Astrocyte (in vitro differentiated cells and primary cell): ENCODE measurements at regions not wholly inside any gene's neighbourhood (a gene's known extent, or its start where the extent isn't known, plus 50 kb on each side); places are given as distances from the start of the nearest gene placed in this dataset.

Experiments
- DNase-seq: peaks from one replicate; pipeline ENCODE4 v3.0.0-alpha.2; 2010; ENCODE audit warnings: low read depth
- FAIRE-seq: peaks from 2 replicates; lab custom pipeline; 2011; peaks lifted over from hg19 to GRCh38; lab: Jason Lieb, UNC
- H2AFZ ChIP-seq: 2 replicates; pipeline ENCODE4 v1.6.0; 2012; ENCODE audit warnings: low read depth, low read length, inconsistent platforms
- H3K27ac ChIP-seq: 2 replicates; pipeline ENCODE4 v1.5.1; 2011; ENCODE audit warnings: low read depth, low read length, inconsistent platforms
- H3K27me3 ChIP-seq: 2 replicates; pipeline ENCODE4 v1.6.0; 2011; ENCODE audit warnings: low read length, inconsistent platforms; ENCODE audit not compliant: insufficient read depth
- H3K36me3 ChIP-seq: 2 replicates; pipeline ENCODE4 v1.5.1; 2011; ENCODE audit warnings: low read length, inconsistent platforms; ENCODE audit not compliant: insufficient read depth
- H3K4me1 ChIP-seq: 2 replicates; pipeline ENCODE4 v1.5.1; 2011; ENCODE audit warnings: low read length, inconsistent platforms; ENCODE audit not compliant: insufficient read depth
- H3K4me2 ChIP-seq: 2 replicates; pipeline ENCODE4 v1.6.0; 2012; ENCODE audit warnings: low read length, inconsistent platforms
- H3K4me3 ChIP-seq: 2 replicates; pipeline ENCODE4 v1.5.1; 2011; ENCODE audit warnings: low read depth, mild to moderate bottlenecking, low read length, inconsistent platforms; ENCODE audit not compliant: insufficient read depth
- H3K79me2 ChIP-seq: 2 replicates; pipeline ENCODE4 v1.6.0; 2012; ENCODE audit warnings: mild to moderate bottlenecking, low read length, inconsistent platforms; ENCODE audit not compliant: insufficient read depth
- H3K9ac ChIP-seq: 2 replicates; pipeline ENCODE4 v1.6.0; 2012; ENCODE audit warnings: mild to moderate bottlenecking, low read length, inconsistent platforms
- H3K9me3 ChIP-seq: 2 replicates; pipeline ENCODE4 v1.5.1; 2012; ENCODE audit warnings: low read depth, mild to moderate bottlenecking, low read length, inconsistent platforms; ENCODE audit not compliant: insufficient read depth
- H4K20me1 ChIP-seq: 2 replicates; pipeline ENCODE4 v1.6.0; 2012; ENCODE audit warnings: low read length, inconsistent platforms; ENCODE audit not compliant: insufficient read depth
- H3K27ac Mint-ChIP-seq: one replicate; pipeline ENCODE4 v1.8.0; 2021; ENCODE audit warnings: mild to moderate bottlenecking, mixed read lengths; ENCODE audit not compliant: unreplicated experiment
- H3K27me3 Mint-ChIP-seq: one replicate; pipeline ENCODE4 v1.8.0; 2021; ENCODE audit warnings: low read depth, mixed read lengths; ENCODE audit not compliant: unreplicated experiment
- H3K36me3 Mint-ChIP-seq: one replicate; pipeline ENCODE4 v1.8.0; 2021; ENCODE audit warnings: low read depth, mixed read lengths; ENCODE audit not compliant: unreplicated experiment
- H3K4me1 Mint-ChIP-seq: one replicate; pipeline ENCODE4 v1.8.0; 2021; ENCODE audit warnings: low read depth, mixed read lengths; ENCODE audit not compliant: unreplicated experiment
- H3K4me3 Mint-ChIP-seq: one replicate; pipeline ENCODE4 v1.8.0; 2021; ENCODE audit warnings: mild to moderate bottlenecking, moderate library complexity, mixed read lengths; ENCODE audit not compliant: unreplicated experiment
- H3K9me3 Mint-ChIP-seq: one replicate; pipeline ENCODE4 v1.8.0; 2021; ENCODE audit warnings: mild to moderate bottlenecking, mixed read lengths; ENCODE audit not compliant: unreplicated experiment
- CTCF ChIP-seq: IDR thresholded peaks from 2 replicates; pipeline ENCODE4 v1.5.1; 2011; ENCODE audit warnings: low read depth, mild to moderate bottlenecking, inconsistent platforms, low read length, moderate library complexity; ENCODE audit not compliant: insufficient read depth
- EZH2 ChIP-seq: IDR thresholded peaks from 2 replicates; pipeline ENCODE4 v1.6.1; 2012; ENCODE audit warnings: mild to moderate bottlenecking, low read length, inconsistent platforms; ENCODE audit not compliant: insufficient read depth

- FAIRE-seq (no peak), DNase-seq (no peak)
- Histone ChIP-seq H2AFZ (no peak overlapping the region), H3K9ac (no peak overlapping the region), H3K36me3 (no peaks in the 10 kb centered on the region), H3K79me2 (no peaks in the 10 kb centered on the region), H3K4me3 (no peak overlapping the region), H3K27me3 (no peaks in the 10 kb centered on the region), H3K27ac (no peak overlapping the region), H4K20me1 (no peaks in the 10 kb centered on the region), H3K9me3 (no peaks in the 10 kb centered on the region), H3K4me2 (no peak overlapping the region), H3K4me1 (no peaks in the 10 kb centered on the region)
- no peaks in the 10 kb centered on the region for H3K36me3 Mint-ChIP-seq
- H3K27me3 Mint-ChIP-seq = no peaks in the 10 kb centered on the region
- H3K9me3 Mint-ChIP-seq = no peaks in the 10 kb centered on the region
- no peak overlapping the region for H3K27ac Mint-ChIP-seq
- H3K4me3 Mint-ChIP-seq = no peak overlapping the region
- H3K4me1 Mint-ChIP-seq = no peaks in the 10 kb centered on the region
- TF ChIP-seq CTCF (no peak), EZH2 (no peak)
Measured at GRCh38 chr4:84378356-84378755, 120.7 kb downstream of the NKX6-1 start.

GRCh38 chr4:84366907-84367306 is 132.2 kb downstream of the NKX6-1 start:
- no peaks in the 10 kb centered on the region for H3K4me1 Mint-ChIP-seq
- H3K36me3 ChIP-seq = no peaks in the 10 kb centered on the region
- FAIRE-seq = no peak
- no peak overlapping the region for H3K4me3 ChIP-seq
- peaks cover 3% of the 10 kb centered on the region for H3K27me3 Mint-ChIP-seq
- no peaks in the 10 kb centered on the region for H4K20me1 ChIP-seq
- no peak overlapping the region for H3K4me3 Mint-ChIP-seq
- no peaks in the 10 kb centered on the region for H3K9me3 ChIP-seq
- H3K9ac ChIP-seq = no peak overlapping the region
- no peak overlapping the region for H2AFZ ChIP-seq
- H3K4me2 ChIP-seq = no peak overlapping the region
- no peak for TF ChIP-seq CTCF
- DNase-seq = no peak
- no peaks in the 10 kb centered on the region for H3K36me3 Mint-ChIP-seq
- H3K4me1 ChIP-seq = no peaks in the 10 kb centered on the region
- H3K9me3 Mint-ChIP-seq = no peaks in the 10 kb centered on the region
- H3K27ac ChIP-seq = no peak overlapping the region
- no peak overlapping the region for H3K27ac Mint-ChIP-seq
- H3K79me2 ChIP-seq = no peaks in the 10 kb centered on the region
- H3K27me3 ChIP-seq = peaks cover 2% of the 10 kb centered on the region

- Mint-ChIP-seq H3K27me3 (peaks cover 3% of the 10 kb centered on the region), H3K9me3 (no peaks in the 10 kb centered on the region), H3K36me3 (no peaks in the 10 kb centered on the region), H3K4me1 (no peaks in the 10 kb centered on the region), H3K4me3 (no peak overlapping the region), H3K27ac (no peak overlapping the region)
- H3K36me3 ChIP-seq = no peaks in the 10 kb centered on the region
- no peak overlapping the region for H3K9ac ChIP-seq
- no peaks in the 10 kb centered on the region for H3K79me2 ChIP-seq
- no peak overlapping the region for H3K4me2 ChIP-seq
- H3K4me3 ChIP-seq = no peak overlapping the region
- peak; percentile 41 for DNase-seq
- no peaks in the 10 kb centered on the region for H4K20me1 ChIP-seq
- FAIRE-seq = no peak
- TF ChIP-seq EZH2 = no peak
- no peak for TF ChIP-seq CTCF
- H3K27me3 ChIP-seq = peaks cover 2% of the 10 kb centered on the region
- H3K4me1 ChIP-seq = no peaks in the 10 kb centered on the region
- H2AFZ ChIP-seq = no peak overlapping the region
- H3K9me3 ChIP-seq = no peaks in the 10 kb centered on the region
- H3K27ac ChIP-seq = no peak overlapping the region
Measured at GRCh38 chr4:84366161-84366560, 132.9 kb downstream of the NKX6-1 start.
